HG02938 (cell line): ENCODE measurements at regions not wholly inside any gene's neighbourhood (a gene's known extent, or its start where the extent isn't known, plus 50 kb on each side); places are given as distances from the start of the nearest gene placed in this dataset.

ENCODE experiments used
- ATAC-seq: cut with Tn5 transposase; IDR thresholded peaks from one replicate; pipeline ENCODE4 v1.9.1; 2021; ENCODE audit warnings: mild to moderate bottlenecking, moderate library complexity; ENCODE audit not compliant: unreplicated experiment

- no peak for ATAC-seq
Measured at GRCh38 chr9:82208741-82209450, 220.3 kb downstream of the SPATA31D1 start.

- peak; percentile 79 for ATAC-seq
Measured at GRCh38 chr9:82209797-82210470, 221.4 kb downstream of the SPATA31D1 start.

- no peak for ATAC-seq
Measured at GRCh38 chr9:82212885-82213284, 224.3 kb downstream of the SPATA31D1 start.

GRCh38 chr9:82216435-82216834 lies 227.9 kb downstream of the SPATA31D1 start:
- ATAC-seq = no peak

- ATAC-seq = no peak
Measured at GRCh38 chr9:82223442-82223841, 234.9 kb downstream of the SPATA31D1 start.

- no peak for ATAC-seq
Measured at GRCh38 chr9:82231411-82231810, 242.8 kb downstream of the SPATA31D1 start.

GRCh38 chr9:82234160-82234943 lies 245.8 kb downstream of the SPATA31D1 start:
- ATAC-seq = no peak

GRCh38 chr9:82242285-82242963 lies 253.9 kb downstream of the SPATA31D1 start:
- ATAC-seq = no peak

- no peak for ATAC-seq
Measured at GRCh38 chr9:82247318-82247717, 258.7 kb downstream of the SPATA31D1 start.

- ATAC-seq = no peak
Measured at GRCh38 chr9:82252116-82252515, 263.5 kb downstream of the SPATA31D1 start.

GRCh38 chr9:82254646-82255367 lies 266.2 kb downstream of the SPATA31D1 start:
- no peak for ATAC-seq

GRCh38 chr9:82255481-82256176 lies 267.1 kb downstream of the SPATA31D1 start:
- no peak for ATAC-seq

GRCh38 chr9:82260691-82261090 lies 272.1 kb downstream of the SPATA31D1 start:
- ATAC-seq = no peak

- no peak for ATAC-seq
Measured at GRCh38 chr9:82263619-82264018, 275.0 kb downstream of the SPATA31D1 start.

- ATAC-seq = no peak
Measured at GRCh38 chr9:82271106-82271561, 282.6 kb downstream of the SPATA31D1 start.

GRCh38 chr9:82273121-82273520 lies 284.5 kb downstream of the SPATA31D1 start:
- ATAC-seq = no peak

- ATAC-seq = no peak
Measured at GRCh38 chr9:82275258-82275927, 286.8 kb downstream of the SPATA31D1 start.

- ATAC-seq = no peak
Measured at GRCh38 chr9:82281066-82281465, 292.5 kb downstream of the SPATA31D1 start.

GRCh38 chr9:82284758-82285157 lies 296.2 kb downstream of the SPATA31D1 start:
- no peak for ATAC-seq
